Pancreas (tissue), 10 donors: ENCODE measurements at regions not wholly inside any gene's neighbourhood (a gene's known extent, or its start where the extent isn't known, plus 50 kb on each side); places are given as distances from the start of the nearest gene placed in this dataset.

ENCODE experiments used
- ATAC-seq, 4 donors: fragments of 200-7000 bp; cut with Tn5 transposase; one replicate each; pipeline versions ENCODE4 v1.8.0 to v1.9.1; 2020; ENCODE audit warnings: mild to moderate bottlenecking in 4 of 4, moderate library complexity in 4 of 4
- DNase-seq, 6 donors: peaks; one replicate each; pipeline ENCODE4 v3.0.0-alpha.2; 2020
- FAIRE-seq: peaks from 2 replicates; lab custom pipeline; 2012; peaks lifted over from hg19 to GRCh38; lab: Jason Lieb, UNC
- H3K27ac ChIP-seq, 4 donors: fragments of 200-600 bp; sonication (generic); 1 replicate in 3 of 4; 2 replicates in 1 of 4; pipeline versions ENCODE4 v1.5.0 to v1.8.0; 2020
- H3K27me3 ChIP-seq, 4 donors: fragments of 200-600 bp; one replicate each; pipeline ENCODE4 v1.8.0; 2021
- H3K36me3 ChIP-seq, 3 donors: fragments of 200-600 bp; sonication (generic) in 1 of 3; one replicate each; pipeline versions ENCODE4 v1.5.0 to v1.8.0; 2020 to 2021
- H3K4me1 ChIP-seq, 3 donors: fragments of 200-600 bp; one replicate each; pipeline ENCODE4 v1.8.0; 2021
- H3K4me3 ChIP-seq, 4 donors: fragments of 200-600 bp; sonication (generic) in 2 of 4; one replicate each; pipeline versions ENCODE4 v1.5.0 to v1.8.0; 2020 to 2021
- H3K9me3 ChIP-seq, 4 donors: fragments of 200-600 bp; one replicate each; pipeline ENCODE4 v1.8.0; 2021
- WGBS, 2 donors: extraction: QIAGEN DNeasy Blood & Tissue Kit; methylation state at CpG; one replicate each; pipeline ENCODE4 v1.1.7; 2013; 5-methylcytosine and 5-hydroxymethylcytosine counted together
- intact Hi-C, 3 donors: fragments of 100-400 bp; cut with DNase I; formaldehyde crosslinking; loops; one replicate each; pipeline versions ENCODE4 v1.11.1 to v1.14.2; 2022
- TF ChIP-seq, protein P1 (sequence below), 4 donors: fragments of 200-600 bp; sonication (generic) in 3 of 4; IDR thresholded peaks; one replicate each; pipeline versions ENCODE4 v1.5.0 to v1.8.0; 2021; ENCODE audit warnings: antibody characterized with exemption in 4 of 4
- donor health status: healthy with polysubstance abuse.
- donor health status: DM: no; HTN: no; CAD: no; lungs with moderate emphysema.
- donor health status: DM: no; HTN: no; CAD: no.
- donor health status: control.
- donor health status: control.
- donor health status: Bipolar disorder and iron deficiency.
- donor health status: DM: yes; HTN: yes; CAD: no.
- donor health status: DM: no; HTN: no; CAD: no.
- donor health status: DM: no; HTN: no; CAD: no.
- donor health status: DM: yes; HTN: yes; CAD: no.

DNA sequence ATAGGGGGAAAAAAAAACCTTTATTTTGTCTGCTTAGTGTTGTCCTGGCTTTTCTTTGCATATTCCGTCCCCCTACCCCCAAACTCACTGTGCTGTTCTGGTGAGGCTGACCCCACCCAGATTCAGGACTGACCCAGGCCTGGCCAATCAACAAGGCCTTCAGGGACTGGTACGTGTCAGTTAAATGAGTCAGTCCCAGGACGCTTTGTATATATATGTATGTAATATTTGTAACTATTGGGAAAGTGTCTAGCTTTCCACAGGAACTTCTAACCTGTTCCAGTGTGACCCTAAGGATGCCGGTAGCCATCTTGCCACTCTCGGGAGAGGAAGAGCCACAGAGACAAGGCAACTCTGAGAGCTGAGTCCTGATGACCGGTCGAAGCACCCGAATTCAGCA, 107.4 kb downstream of the VCPKMT start:
- Histone ChIP-seq H3K27me3 (no peaks in the 10 kb centered on the region), H3K4me3 (no peak overlapping the region), H3K36me3 (no peaks in the 10 kb centered on the region), H3K27ac (no peak overlapping the region), H3K9me3 (no peaks in the 10 kb centered on the region), H3K4me1 (peaks cover 0 to 2% (median 0%) of the 10 kb centered on the region in 3 donors)
- intact Hi-C loops, result loop anchor here in 1 of 3 donors (10.0 kb wide), 1 partner anchor 114 kb away; the partner anchor contains the start of gene ARF6
- ATAC-seq (no peak), FAIRE-seq (no peak), DNase-seq (no peak)
- TF ChIP-seq, protein P1, sequence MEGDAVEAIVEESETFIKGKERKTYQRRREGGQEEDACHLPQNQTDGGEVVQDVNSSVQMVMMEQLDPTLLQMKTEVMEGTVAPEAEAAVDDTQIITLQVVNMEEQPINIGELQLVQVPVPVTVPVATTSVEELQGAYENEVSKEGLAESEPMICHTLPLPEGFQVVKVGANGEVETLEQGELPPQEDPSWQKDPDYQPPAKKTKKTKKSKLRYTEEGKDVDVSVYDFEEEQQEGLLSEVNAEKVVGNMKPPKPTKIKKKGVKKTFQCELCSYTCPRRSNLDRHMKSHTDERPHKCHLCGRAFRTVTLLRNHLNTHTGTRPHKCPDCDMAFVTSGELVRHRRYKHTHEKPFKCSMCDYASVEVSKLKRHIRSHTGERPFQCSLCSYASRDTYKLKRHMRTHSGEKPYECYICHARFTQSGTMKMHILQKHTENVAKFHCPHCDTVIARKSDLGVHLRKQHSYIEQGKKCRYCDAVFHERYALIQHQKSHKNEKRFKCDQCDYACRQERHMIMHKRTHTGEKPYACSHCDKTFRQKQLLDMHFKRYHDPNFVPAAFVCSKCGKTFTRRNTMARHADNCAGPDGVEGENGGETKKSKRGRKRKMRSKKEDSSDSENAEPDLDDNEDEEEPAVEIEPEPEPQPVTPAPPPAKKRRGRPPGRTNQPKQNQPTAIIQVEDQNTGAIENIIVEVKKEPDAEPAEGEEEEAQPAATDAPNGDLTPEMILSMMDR (IDR thresholded peaks at IDR 0.05), result no peak
- WGBS, 2 donors, result 81 to 88% methylated on average over 8 of the region's 8 CpGs

DNA sequence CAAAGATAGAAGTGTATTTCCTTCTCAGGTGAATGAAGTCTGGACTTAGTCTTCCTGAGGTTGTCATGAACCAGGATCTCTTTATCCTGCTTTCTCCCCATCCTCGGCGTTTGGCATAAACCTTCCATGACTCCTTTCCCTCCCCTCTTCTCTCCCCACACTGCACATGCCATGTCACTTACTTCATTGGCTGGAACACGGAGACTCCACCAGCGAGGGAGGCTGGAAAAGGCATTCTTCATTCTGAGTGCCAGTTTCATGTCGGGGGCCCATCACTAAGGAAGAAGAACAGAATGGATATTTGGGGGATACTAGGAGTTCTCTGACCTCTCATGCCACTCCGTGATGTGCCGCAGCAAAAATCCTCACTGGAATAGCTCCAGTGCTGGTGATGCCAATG, 105.6 kb downstream of the VCPKMT start:
- no peak for FAIRE-seq
- H3K27ac ChIP-seq, result no peak overlapping the region
- H3K27me3 ChIP-seq, result no peaks in the 10 kb centered on the region
- no peaks in the 10 kb centered on the region for H3K36me3 ChIP-seq
- WGBS, 2 donors, result 77 to 86% methylated on average over 7 of the region's 7 CpGs
- TF ChIP-seq, protein P1 (IDR thresholded peaks at IDR 0.05), result no peak
- H3K4me3 ChIP-seq, result no peak overlapping the region
- H3K9me3 ChIP-seq, result no peaks in the 10 kb centered on the region
- no peak for DNase-seq
- H3K4me1 ChIP-seq, result no peaks in the 10 kb centered on the region
- intact Hi-C loops, result no loop called here
- no peak for ATAC-seq

- H3K36me3 ChIP-seq, result no peaks in the 10 kb centered on the region
- no peaks in the 10 kb centered on the region for H3K4me1 ChIP-seq
- FAIRE-seq, result no peak
- ATAC-seq, result no peak
- no peaks in the 10 kb centered on the region for H3K27me3 ChIP-seq
- no peaks in the 10 kb centered on the region for H3K9me3 ChIP-seq
- no peak overlapping the region for H3K27ac ChIP-seq
- intact Hi-C loops, result no loop called here
- TF ChIP-seq, protein P1 (IDR thresholded peaks at IDR 0.05), result no peak
- 77 to 82% methylated on average over 6 of the region's 6 CpGs for WGBS, 2 donors
- H3K4me3 ChIP-seq, result no peak overlapping the region
- DNase-seq, result no peak
Observed at GRCh38 chr14:50011242-50011641, 105.1 kb downstream of the VCPKMT start.

- peak overlapping the region in 1 of 4 donors; percentile 65 for H3K27ac ChIP-seq
- no peak for FAIRE-seq
Observed at GRCh38 chr14:50012644-50013043, 103.7 kb downstream of the VCPKMT start.

More at GRCh38 chr14:50012644-50013043, 103.7 kb downstream of the VCPKMT start:
- ATAC-seq (no peak), DNase-seq (no peak)
- intact Hi-C loops, result no loop called here
- Histone ChIP-seq H3K4me3 (no peak overlapping the region), H3K4me1 (no peaks in the 10 kb centered on the region), H3K36me3 (no peaks in the 10 kb centered on the region), H3K9me3 (no peaks in the 10 kb centered on the region), H3K27me3 (no peaks in the 10 kb centered on the region)
- TF ChIP-seq, protein P1 (IDR thresholded peaks at IDR 0.05), result no peak
